ENCODE measurements at regions not wholly inside any gene's neighbourhood (a gene's known extent, or its start where the extent isn't known, plus 50 kb on each side); places are given as distances from the start of the nearest gene placed in this dataset.

DNA sequence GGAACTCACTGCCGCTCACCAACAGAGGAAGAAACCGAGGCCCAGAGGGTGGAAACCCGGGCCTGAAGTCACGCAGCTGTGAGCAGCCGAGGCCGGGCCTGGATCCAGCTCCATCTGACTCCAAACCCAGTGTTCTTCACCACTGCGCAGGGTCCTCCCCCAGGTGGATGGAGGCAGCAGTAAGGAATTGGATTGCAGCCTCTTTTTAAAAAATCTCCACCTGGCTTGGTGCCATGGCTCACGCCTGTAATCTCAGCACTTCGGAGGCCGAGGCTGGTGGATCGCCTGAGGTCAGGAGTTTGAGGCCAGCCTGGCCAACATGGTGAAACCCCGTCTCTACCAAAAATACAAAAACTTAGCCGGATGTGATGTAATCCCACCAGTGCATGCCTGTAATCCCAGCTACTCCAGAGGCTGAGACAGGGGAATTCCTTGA is 177.2 kb downstream of the FOXL1 start:
- ATAC-seq: no peak
- intact Hi-C loops (cut with DNase I): no loop called here
- Histone ChIP-seq H3K36me3 (no peaks in the 10 kb centered on the region), H3K4me1 (no peaks in the 10 kb centered on the region), H3K27me3 (ENCODE audit: low read depth) (peaks cover 39% of the 10 kb centered on the region), H3K9me3 (no peaks in the 10 kb centered on the region), H3K4me3 (no peak overlapping the region), H3K27ac (no peak overlapping the region)
- DNase-seq: no peak
- no peak for TF ChIP-seq CTCF (IDR thresholded peaks at IDR 0.05)

- no peak for TF ChIP-seq CTCF (IDR thresholded peaks at IDR 0.05)
- intact Hi-C loops (cut with DNase I): no loop called here
- H3K27me3 ChIP-seq (ENCODE audit: low read depth): peaks cover 51% of the 10 kb centered on the region
- H3K36me3 ChIP-seq: no peaks in the 10 kb centered on the region
- DNase-seq: no peak
- no peak overlapping the region for H3K27ac ChIP-seq
- no peaks in the 10 kb centered on the region for H3K9me3 ChIP-seq
- no peak for ATAC-seq
- no peak overlapping the region for H3K4me3 ChIP-seq
- no peaks in the 10 kb centered on the region for H3K4me1 ChIP-seq
These were observed 178.7 kb downstream of the FOXL1 start for GRCh38 chr16:86756882-86757703.

- TF ChIP-seq CTCF (IDR thresholded peaks at IDR 0.05): no peak
- H3K27ac ChIP-seq: no peak overlapping the region
- intact Hi-C loops (cut with DNase I): no loop called here
- DNase-seq (no peak), ATAC-seq (no peak)
- H3K27me3 ChIP-seq (ENCODE audit: low read depth): peaks cover 55% of the 10 kb centered on the region
- H3K4me1 ChIP-seq: no peaks in the 10 kb centered on the region
- no peak overlapping the region for H3K4me3 ChIP-seq
- H3K9me3 ChIP-seq: no peaks in the 10 kb centered on the region
- H3K36me3 ChIP-seq: no peaks in the 10 kb centered on the region
These were observed 179.3 kb downstream of the FOXL1 start for GRCh38 chr16:86757704-86758040.

- H3K27ac ChIP-seq: no peak overlapping the region
- ATAC-seq (no peak), DNase-seq (no peak)
- H3K4me3 ChIP-seq: no peak overlapping the region
- H3K27me3 ChIP-seq (ENCODE audit: low read depth): peaks cover 59% of the 10 kb centered on the region
- no peaks in the 10 kb centered on the region for H3K9me3 ChIP-seq
- H3K4me1 ChIP-seq: no peaks in the 10 kb centered on the region
- no peak for TF ChIP-seq CTCF (IDR thresholded peaks at IDR 0.05)
- intact Hi-C loops (cut with DNase I): no loop called here
- H3K36me3 ChIP-seq: no peaks in the 10 kb centered on the region
These were observed 180.6 kb downstream of the FOXL1 start for GRCh38 chr16:86758932-86759331.

- no peak overlapping the region for H3K4me3 ChIP-seq
- peak; percentile 76 for TF ChIP-seq CTCF (IDR thresholded peaks at IDR 0.05)
- H3K36me3 ChIP-seq: no peaks in the 10 kb centered on the region
- H3K9me3 ChIP-seq: no peaks in the 10 kb centered on the region
- intact Hi-C loops (cut with DNase I): no loop called here
- H3K27ac ChIP-seq: no peak overlapping the region
- peaks cover 62% of the 10 kb centered on the region for H3K27me3 ChIP-seq (ENCODE audit: low read depth)
- ATAC-seq (peak; percentile 53 to 58), DNase-seq (no peak)
- H3K4me1 ChIP-seq: no peaks in the 10 kb centered on the region
These were observed 183.0 kb downstream of the FOXL1 start for GRCh38 chr16:86761111-86762031.
